ENCODE measurements at regions not wholly inside any gene's neighbourhood (a gene's known extent, or its start where the extent isn't known, plus 50 kb on each side); places are given as distances from the start of the nearest gene placed in this dataset.

DNA sequence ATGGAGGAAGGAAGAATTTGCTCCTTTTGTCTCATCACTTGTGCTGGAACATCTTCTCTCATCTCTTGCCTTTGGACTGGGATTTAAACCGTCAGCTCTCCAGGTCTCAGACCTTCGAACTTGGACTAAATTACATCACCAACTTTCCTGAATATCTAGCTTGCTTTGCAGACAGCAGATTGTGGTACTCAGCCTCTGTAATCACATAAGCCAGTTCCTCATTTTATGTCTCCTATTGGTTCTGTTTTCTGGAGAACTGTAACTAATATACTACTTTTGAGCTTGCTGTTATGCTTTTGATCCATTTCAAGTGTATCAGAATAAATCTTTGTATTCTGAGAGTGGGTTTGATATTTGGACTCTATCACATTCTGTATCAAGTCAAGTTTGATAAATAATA is 164.3 kb upstream of the VEPH1 start:
- H3K4me3 ChIP-seq (ENCODE audit: low read depth, low read length): no peak overlapping the region
- TF ChIP-seq, protein P1, sequence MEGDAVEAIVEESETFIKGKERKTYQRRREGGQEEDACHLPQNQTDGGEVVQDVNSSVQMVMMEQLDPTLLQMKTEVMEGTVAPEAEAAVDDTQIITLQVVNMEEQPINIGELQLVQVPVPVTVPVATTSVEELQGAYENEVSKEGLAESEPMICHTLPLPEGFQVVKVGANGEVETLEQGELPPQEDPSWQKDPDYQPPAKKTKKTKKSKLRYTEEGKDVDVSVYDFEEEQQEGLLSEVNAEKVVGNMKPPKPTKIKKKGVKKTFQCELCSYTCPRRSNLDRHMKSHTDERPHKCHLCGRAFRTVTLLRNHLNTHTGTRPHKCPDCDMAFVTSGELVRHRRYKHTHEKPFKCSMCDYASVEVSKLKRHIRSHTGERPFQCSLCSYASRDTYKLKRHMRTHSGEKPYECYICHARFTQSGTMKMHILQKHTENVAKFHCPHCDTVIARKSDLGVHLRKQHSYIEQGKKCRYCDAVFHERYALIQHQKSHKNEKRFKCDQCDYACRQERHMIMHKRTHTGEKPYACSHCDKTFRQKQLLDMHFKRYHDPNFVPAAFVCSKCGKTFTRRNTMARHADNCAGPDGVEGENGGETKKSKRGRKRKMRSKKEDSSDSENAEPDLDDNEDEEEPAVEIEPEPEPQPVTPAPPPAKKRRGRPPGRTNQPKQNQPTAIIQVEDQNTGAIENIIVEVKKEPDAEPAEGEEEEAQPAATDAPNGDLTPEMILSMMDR (IDR thresholded peaks at IDR 0.05; ENCODE audit: insufficient read depth, low read depth, low read length): no peak
- no peak for DNase-seq (ENCODE audit: low read depth)

DNA sequence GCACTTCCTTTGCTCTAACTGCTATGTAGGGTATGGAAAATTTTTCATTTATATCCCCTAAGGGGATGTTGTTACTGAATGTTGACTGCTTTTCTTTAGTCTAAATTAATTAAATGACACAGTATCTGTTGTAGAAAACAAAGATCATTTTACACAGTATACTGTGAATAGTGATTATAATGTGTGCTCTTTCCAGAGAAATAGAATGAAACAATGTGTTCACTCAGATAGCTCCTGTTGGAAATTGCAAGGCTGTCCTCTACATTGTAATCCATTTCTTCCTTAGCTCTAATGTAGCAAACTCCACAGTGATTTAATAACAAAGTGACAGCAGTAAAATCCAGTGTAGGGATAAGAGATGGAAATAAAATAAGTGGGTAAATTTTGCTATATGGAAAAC is 159.0 kb upstream of the VEPH1 start:
- DNase-seq (ENCODE audit: low read depth): no peak
- no peak overlapping the region for H3K4me3 ChIP-seq (ENCODE audit: low read depth, low read length)
- TF ChIP-seq, protein P1 (IDR thresholded peaks at IDR 0.05; ENCODE audit: insufficient read depth, low read depth, low read length): no peak

DNA sequence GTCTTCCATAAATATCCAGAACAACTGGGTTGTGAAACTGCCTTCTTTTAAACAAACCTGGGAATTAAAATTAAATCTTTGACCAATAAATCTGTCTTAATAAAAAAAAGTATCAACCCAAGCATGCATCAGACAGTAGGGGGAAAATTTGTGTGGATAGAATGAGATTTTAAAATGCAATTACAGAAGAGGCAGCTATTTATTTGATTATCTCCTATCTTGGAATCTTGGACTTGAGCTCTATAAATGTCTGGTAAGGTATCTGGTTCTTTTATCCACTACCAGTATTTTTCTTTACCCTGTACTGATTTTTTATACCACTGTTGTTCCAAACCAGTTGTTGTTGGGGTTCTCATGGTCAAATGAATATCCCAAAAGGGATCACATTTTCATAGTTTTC is 157.6 kb upstream of the VEPH1 start:
- H3K4me3 ChIP-seq (ENCODE audit: low read depth, low read length): no peak overlapping the region
- DNase-seq (ENCODE audit: low read depth): no peak

DNA sequence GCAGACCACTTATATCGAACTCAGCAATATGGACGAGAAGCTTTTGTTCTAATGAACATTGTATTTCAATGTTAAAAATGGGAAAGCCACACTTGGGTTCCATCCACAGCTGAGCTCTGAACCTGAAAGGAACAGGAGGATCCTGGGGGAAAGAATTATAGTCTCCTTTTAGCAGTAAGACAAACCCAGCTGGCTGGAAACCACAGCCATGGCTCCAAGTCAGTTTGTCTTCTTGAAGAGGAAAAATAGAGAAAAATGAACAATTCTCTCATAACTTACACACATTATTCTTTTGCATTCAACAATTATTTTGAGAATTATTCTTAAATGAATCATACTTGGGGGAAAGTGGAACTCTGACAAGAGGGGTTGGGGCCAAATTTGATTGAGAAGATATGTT is 149.2 kb upstream of the VEPH1 start:
- no peak for DNase-seq (ENCODE audit: low read depth)
- TF ChIP-seq, protein P1 (IDR thresholded peaks at IDR 0.05; ENCODE audit: insufficient read depth, low read depth, low read length): no peak
- no peak overlapping the region for H3K4me3 ChIP-seq (ENCODE audit: low read depth, low read length)

More for the DNA sequence above, 157.6 kb upstream of the VEPH1 start:
- TF ChIP-seq, protein P1 (IDR thresholded peaks at IDR 0.05; ENCODE audit: insufficient read depth, low read depth, low read length): no peak

DNA sequence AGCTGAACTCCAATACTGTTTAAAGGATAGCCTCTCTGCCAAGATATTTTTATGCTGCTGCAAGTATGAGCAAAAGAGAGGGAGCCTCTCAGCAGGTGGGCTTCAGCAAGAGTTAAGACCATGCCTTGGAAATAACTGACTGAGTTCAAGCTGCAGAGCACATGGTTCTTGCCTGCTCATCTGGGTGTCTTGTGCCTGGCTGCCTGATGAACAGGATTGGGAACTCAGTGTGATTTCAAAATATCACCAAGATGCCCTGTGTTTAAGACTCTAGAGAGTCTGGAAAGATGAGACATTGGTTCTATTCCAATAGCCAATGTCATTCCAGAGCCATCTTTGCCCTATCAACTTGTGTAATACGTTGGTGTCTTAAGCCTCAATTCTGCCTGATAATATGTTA is 147.5 kb upstream of the VEPH1 start:
- TF ChIP-seq, protein P1 (IDR thresholded peaks at IDR 0.05; ENCODE audit: insufficient read depth, low read depth, low read length): no peak
- H3K4me3 ChIP-seq (ENCODE audit: low read depth, low read length): no peak overlapping the region
- no peak for DNase-seq (ENCODE audit: low read depth)

DNA sequence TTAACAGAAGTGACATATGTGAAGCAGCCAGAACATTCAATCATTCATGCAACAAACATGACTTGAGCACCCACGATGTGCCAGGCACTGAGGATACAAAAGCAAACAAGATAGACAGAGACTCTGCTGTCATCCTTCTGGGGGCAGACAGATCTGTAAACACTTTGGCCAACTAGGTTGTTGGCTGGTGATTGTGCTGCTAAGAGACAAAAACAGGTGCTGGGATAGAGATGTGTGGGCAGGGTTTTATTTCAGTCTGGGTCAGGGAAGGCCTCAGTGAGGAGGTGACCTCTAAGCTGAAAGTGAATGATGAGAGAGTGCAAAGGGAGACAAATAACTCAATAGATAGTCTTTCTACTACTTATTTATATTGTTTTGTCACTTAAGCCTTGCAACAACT is 147.0 kb upstream of the VEPH1 start:
- TF ChIP-seq, protein P1 (IDR thresholded peaks at IDR 0.05; ENCODE audit: insufficient read depth, low read depth, low read length): no peak
- no peak for DNase-seq (ENCODE audit: low read depth)
- H3K4me3 ChIP-seq (ENCODE audit: low read depth, low read length): no peak overlapping the region

DNA sequence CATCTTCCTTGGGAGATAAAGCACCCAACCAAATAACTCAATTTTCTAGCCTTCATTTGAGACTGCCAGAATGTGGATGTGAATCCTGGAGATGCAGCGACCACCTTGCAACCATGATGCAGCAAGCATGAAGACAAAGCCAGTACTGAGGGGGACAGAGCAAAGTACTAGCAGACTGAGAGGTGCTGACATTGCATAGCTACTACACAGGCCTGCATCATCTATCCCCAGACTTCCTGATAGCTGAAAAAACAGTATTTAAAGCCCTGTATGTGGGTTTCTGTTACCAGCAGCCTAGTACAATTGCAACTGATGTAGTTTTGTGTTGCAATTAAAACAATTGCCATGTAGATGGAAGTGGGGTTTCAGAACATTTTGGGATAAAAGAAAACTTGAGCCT is 146.3 kb upstream of the VEPH1 start:
- H3K4me3 ChIP-seq (ENCODE audit: low read depth, low read length): no peak overlapping the region
- TF ChIP-seq, protein P1 (IDR thresholded peaks at IDR 0.05; ENCODE audit: insufficient read depth, low read depth, low read length): no peak
- no peak for DNase-seq (ENCODE audit: low read depth)

All from fibroblast of villous mesenchyme (primary cell).